ENCODE measurements at regions not wholly inside any gene's neighbourhood (a gene's known extent, or its start where the extent isn't known, plus 50 kb on each side); places are given as distances from the start of the nearest gene placed in this dataset.

GRCh38 chr11:101797335-101797734 is 117.5 kb upstream of the CEP126 start:
- no peak for ATAC-seq
- H3K4me2 ChIP-seq: no peak overlapping the region
- H3K27ac ChIP-seq (ENCODE audit: low read depth): no peak overlapping the region
- H3K79me2 ChIP-seq (replicated peaks; ENCODE audit: insufficient read depth): no peaks in the 10 kb centered on the region
- H3F3A ChIP-seq (replicated peaks; ENCODE audit: low read depth): no peaks in the 10 kb centered on the region
- no peak overlapping the region for H2AFZ ChIP-seq
- no peak overlapping the region for H3K27ac Mint-ChIP-seq
- TF ChIP-seq JUNB (IDR thresholded peaks at IDR 0.05; ENCODE audit: unreplicated experiment): no peak
- TF ChIP-seq NANOG (IDR thresholded peaks at IDR 0.05; ENCODE audit: borderline replicate concordance): no peak
- no peak for TF ChIP-seq EZH2 (IDR thresholded peaks at IDR 0.05; ENCODE audit: low read depth, unreplicated experiment)
- TF ChIP-seq CREB1 (CRISPR knock-in tag; IDR thresholded peaks at IDR 0.05; ENCODE audit: low read depth): no peak
- TF ChIP-seq ZNF462 (CRISPR knock-in tag; IDR thresholded peaks at IDR 0.05): no peak
- TF ChIP-seq ZNF331 (CRISPR knock-in tag; IDR thresholded peaks at IDR 0.05; ENCODE audit: low read depth): no peak
- TF ChIP-seq ETS1 (IDR thresholded peaks at IDR 0.05): no peak
- no peak for TF ChIP-seq EZH2phosphoT487 (IDR thresholded peaks at IDR 0.05; ENCODE audit: unreplicated experiment)
- no peak for TF ChIP-seq REST (IDR thresholded peaks at IDR 0.05; ENCODE audit: unreplicated experiment)
- no peak for TF ChIP-seq STAT1 (IDR thresholded peaks at IDR 0.05; ENCODE audit: unreplicated experiment)
- TF ChIP-seq POLR2AphosphoS5 (IDR thresholded peaks at IDR 0.05; ENCODE audit: low read depth): no peak
- TF ChIP-seq, protein P1, sequence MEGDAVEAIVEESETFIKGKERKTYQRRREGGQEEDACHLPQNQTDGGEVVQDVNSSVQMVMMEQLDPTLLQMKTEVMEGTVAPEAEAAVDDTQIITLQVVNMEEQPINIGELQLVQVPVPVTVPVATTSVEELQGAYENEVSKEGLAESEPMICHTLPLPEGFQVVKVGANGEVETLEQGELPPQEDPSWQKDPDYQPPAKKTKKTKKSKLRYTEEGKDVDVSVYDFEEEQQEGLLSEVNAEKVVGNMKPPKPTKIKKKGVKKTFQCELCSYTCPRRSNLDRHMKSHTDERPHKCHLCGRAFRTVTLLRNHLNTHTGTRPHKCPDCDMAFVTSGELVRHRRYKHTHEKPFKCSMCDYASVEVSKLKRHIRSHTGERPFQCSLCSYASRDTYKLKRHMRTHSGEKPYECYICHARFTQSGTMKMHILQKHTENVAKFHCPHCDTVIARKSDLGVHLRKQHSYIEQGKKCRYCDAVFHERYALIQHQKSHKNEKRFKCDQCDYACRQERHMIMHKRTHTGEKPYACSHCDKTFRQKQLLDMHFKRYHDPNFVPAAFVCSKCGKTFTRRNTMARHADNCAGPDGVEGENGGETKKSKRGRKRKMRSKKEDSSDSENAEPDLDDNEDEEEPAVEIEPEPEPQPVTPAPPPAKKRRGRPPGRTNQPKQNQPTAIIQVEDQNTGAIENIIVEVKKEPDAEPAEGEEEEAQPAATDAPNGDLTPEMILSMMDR (conservative IDR thresholded peaks at IDR 0.05; ENCODE audit: low read depth in 2 of 2): no peak
- no peak for TF ChIP-seq ZNF114 (CRISPR knock-in tag; IDR thresholded peaks at IDR 0.05)
- H3K4me3 ChIP-seq: no peak overlapping the region
- H3K4me3 Mint-ChIP-seq: no peak overlapping the region
- peaks cover 10% of the 10 kb centered on the region for H3K4me1 ChIP-seq (ENCODE audit: insufficient read depth)
- H3K9me3 Mint-ChIP-seq: peaks cover 5% of the 10 kb centered on the region; the same call in 2 of the 3 replicates
- peaks cover 12% of the 10 kb centered on the region for H3K4me1 Mint-ChIP-seq
- 0 out of 2 replicates have a peak, but pooled peaks cover 10% of the 10 kb centered on the region for H3K9me2 ChIP-seq (ENCODE audit: insufficient read depth)
- no peaks in the 10 kb centered on the region for H3K27me3 ChIP-seq (ENCODE audit: insufficient read depth)
- no peak for DNase-seq (ENCODE audit: low spot score)
- no peaks in the 10 kb centered on the region for H4K20me1 ChIP-seq (replicated peaks; ENCODE audit: insufficient read depth)
- no peaks in the 10 kb centered on the region for H3K27me3 Mint-ChIP-seq (ENCODE audit: insufficient read depth, low read depth, poor library complexity)
- H3K36me3 Mint-ChIP-seq (ENCODE audit: low read depth): no peaks in the 10 kb centered on the region
- no peaks in the 10 kb centered on the region for H3K36me3 ChIP-seq (ENCODE audit: insufficient read depth)
